ENCODE measurements at regions not wholly inside any gene's neighbourhood (a gene's known extent, or its start where the extent isn't known, plus 50 kb on each side); places are given as distances from the start of the nearest gene placed in this dataset.

DNA sequence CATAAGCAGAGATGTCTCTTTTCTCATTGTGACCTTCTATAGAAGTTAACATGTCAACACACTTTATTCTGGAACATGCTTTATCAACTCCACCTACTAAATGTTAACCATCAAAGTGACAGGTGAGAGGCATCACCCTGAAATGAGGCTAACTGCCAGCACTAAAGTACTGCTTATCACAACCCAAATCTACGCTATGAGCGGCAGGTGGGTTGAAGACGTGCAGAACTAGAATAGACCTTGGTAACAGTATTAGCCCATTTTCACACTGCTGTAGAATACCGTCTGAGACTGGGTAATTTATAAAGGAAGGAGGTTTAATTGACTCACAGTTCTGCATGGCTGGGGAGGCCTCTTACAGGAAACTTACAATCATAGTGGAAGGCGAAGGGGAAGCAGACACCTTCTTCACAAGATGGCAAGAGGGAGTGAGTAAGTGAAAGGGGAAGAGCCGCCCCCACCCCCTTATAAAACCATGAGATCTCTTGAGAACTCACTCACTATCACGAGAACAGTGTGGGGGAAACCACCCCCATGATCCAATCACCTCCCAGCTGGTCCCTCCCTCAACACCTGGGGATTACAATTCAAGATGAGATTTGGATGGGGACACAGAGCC, 359.0 kb downstream of the SEC23A start:
- Histone ChIP-seq H3K4me3 (no peak overlapping the region), H3K27me3 (no peaks in the 10 kb centered on the region), H3K27ac (no peak overlapping the region), H3K4me1 (no peaks in the 10 kb centered on the region), H3K9me3 (no peaks in the 10 kb centered on the region), H3K36me3 (no peaks in the 10 kb centered on the region)
- TF ChIP-seq, protein P1, sequence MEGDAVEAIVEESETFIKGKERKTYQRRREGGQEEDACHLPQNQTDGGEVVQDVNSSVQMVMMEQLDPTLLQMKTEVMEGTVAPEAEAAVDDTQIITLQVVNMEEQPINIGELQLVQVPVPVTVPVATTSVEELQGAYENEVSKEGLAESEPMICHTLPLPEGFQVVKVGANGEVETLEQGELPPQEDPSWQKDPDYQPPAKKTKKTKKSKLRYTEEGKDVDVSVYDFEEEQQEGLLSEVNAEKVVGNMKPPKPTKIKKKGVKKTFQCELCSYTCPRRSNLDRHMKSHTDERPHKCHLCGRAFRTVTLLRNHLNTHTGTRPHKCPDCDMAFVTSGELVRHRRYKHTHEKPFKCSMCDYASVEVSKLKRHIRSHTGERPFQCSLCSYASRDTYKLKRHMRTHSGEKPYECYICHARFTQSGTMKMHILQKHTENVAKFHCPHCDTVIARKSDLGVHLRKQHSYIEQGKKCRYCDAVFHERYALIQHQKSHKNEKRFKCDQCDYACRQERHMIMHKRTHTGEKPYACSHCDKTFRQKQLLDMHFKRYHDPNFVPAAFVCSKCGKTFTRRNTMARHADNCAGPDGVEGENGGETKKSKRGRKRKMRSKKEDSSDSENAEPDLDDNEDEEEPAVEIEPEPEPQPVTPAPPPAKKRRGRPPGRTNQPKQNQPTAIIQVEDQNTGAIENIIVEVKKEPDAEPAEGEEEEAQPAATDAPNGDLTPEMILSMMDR (IDR thresholded peaks at IDR 0.05), result no peak
- intact Hi-C loops (cut with DNase I), result no loop called here
- DNase-seq, result no peak
- no peak for ATAC-seq

DNA sequence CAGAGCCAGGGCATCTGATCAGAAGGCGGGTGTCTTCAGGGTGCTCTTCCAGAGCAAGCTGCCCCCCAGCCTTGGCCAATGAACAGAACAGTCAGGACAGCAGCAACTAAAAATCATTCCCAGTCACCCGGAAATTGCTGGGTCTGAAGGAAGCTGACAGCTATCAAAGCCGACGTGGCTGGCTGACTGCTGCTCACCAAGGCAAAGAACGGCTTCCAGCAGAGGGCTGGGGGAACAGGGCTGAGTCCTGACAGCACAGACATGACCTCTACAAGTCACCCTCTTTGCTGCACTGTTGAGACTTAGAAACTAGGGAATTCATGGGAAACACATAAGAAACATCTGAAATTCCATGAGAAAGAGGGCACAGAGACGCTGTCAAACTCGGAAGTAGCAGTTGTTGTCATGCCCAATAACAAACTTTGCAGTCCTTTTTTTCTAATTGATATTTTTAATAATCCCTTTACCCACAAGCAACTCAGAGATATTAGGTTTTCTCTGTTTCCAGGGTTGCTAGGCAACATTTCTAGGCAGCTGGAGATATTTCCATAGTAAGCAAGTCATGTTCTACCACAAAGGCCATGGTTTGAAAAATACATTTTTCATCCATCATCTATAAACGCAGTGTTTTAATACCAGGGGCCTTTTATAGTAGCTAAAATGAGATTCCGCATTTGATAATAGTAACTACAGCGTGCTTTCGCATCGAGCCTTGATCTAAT, 365.2 kb downstream of the SEC23A start:
- no peaks in the 10 kb centered on the region for H3K36me3 ChIP-seq
- DNase-seq (peak in 3 of 4 donors; percentile 25 to 41 (median 38)), ATAC-seq (no peak)
- H3K4me3 ChIP-seq, result no peak overlapping the region
- H3K27ac ChIP-seq, result no peak overlapping the region
- intact Hi-C loops (cut with DNase I), result no loop called here
- TF ChIP-seq, protein P1 (IDR thresholded peaks at IDR 0.05), result no peak
- H3K4me1 ChIP-seq, result no peaks in the 10 kb centered on the region
- H3K27me3 ChIP-seq, result no peaks in the 10 kb centered on the region
- no peaks in the 10 kb centered on the region for H3K9me3 ChIP-seq

DNA sequence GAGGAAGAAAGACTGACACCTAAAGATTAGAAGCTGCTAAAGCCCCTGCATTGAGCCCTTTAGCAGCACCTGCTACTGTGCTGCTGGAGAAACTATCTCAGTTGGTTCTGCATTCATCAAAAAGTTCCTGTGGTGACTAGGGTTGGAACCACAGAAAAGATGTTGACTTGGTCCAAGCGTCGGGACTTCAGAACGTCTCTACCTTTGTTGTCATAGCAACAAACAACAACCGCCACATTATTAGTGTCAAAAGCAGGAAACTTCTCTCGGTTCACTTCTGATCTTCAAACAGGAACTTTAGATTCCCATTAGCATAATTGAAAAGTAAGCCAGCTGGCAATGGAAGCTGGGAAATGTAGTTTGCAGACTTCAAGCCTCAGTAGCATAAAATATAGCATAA, 368.0 kb downstream of the SEC23A start:
- intact Hi-C loops (cut with DNase I), result no loop called here

DNA sequence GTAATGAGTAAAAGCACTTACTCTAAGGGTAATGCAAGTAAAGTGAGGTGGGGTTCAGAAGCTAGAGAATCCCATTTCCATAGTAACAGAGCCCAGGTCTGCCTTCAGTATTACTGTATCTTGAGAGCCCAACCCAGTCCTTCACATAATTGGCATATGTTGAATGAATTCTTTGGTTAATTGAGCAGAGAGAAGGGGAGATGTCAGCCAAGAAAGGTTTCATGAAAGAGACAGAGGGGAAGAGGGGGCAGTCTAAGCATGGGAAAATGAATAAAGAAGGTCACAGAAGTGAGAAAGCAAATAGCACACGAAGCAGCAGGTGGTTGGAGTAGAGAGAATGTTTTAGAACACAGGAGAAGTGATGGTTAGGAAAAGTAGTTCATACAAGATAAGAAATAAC, 371.1 kb downstream of the SEC23A start:
- ATAC-seq, result no peak
- Histone ChIP-seq H3K36me3 (no peaks in the 10 kb centered on the region), H3K27ac (no peak overlapping the region), H3K9me3 (no peaks in the 10 kb centered on the region), H3K4me1 (no peaks in the 10 kb centered on the region), H3K4me3 (no peak overlapping the region), H3K27me3 (no peaks in the 10 kb centered on the region)
- intact Hi-C loops (cut with DNase I), result no loop called here
- TF ChIP-seq, protein P1 (IDR thresholded peaks at IDR 0.05), result no peak
- DNase-seq, result no peak

More for the DNA sequence above, 368.0 kb downstream of the SEC23A start:
- Histone ChIP-seq H3K27me3 (no peaks in the 10 kb centered on the region), H3K9me3 (no peaks in the 10 kb centered on the region), H3K27ac (no peak overlapping the region), H3K4me3 (no peak overlapping the region), H3K4me1 (no peaks in the 10 kb centered on the region), H3K36me3 (no peaks in the 10 kb centered on the region)
- DNase-seq (no peak), ATAC-seq (no peak)
- TF ChIP-seq, protein P1 (IDR thresholded peaks at IDR 0.05), result no peak

DNA sequence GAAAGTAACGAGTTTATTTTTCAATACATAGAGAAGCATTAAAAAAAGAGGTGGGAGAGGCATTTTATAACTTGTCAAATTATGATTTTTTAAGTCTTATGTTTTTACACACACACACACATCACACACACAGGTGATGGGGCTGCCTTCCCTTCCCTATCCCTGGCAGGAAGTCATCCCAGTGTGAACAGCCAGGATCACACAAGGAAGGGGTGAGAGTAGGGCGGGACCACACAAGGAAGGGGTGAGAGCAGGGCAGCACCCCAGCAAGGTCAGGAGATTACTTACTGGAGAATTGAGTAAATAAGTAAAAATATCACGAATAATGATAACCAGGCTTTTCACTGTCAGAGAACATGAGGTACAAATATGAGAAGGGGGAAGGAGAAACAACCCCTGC, 372.6 kb downstream of the SEC23A start:
- Histone ChIP-seq H3K4me1 (no peaks in the 10 kb centered on the region), H3K36me3 (no peaks in the 10 kb centered on the region), H3K4me3 (no peak overlapping the region), H3K27me3 (no peaks in the 10 kb centered on the region), H3K9me3 (no peaks in the 10 kb centered on the region), H3K27ac (no peak overlapping the region)
- DNase-seq (no peak), ATAC-seq (no peak)
- TF ChIP-seq, protein P1 (IDR thresholded peaks at IDR 0.05), result no peak
- intact Hi-C loops (cut with DNase I), result no loop called here

Measured in left lung (tissue), 4 donors.